Neural cell (in vitro differentiated cells): ENCODE measurements at regions not wholly inside any gene's neighbourhood (a gene's known extent, or its start where the extent isn't known, plus 50 kb on each side); places are given as distances from the start of the nearest gene placed in this dataset.

Experiments used
- EZH2 ChIP-seq: fragments of 200-600, 300-800 bp; shearing (Covaris generic), sonication (generic); IDR thresholded peaks from 2 replicates; pipeline ENCODE4 v1.6.1; 2014; ENCODE audit warnings: antibody characterized with exemption, low read length, borderline replicate concordance, mild to moderate bottlenecking; ENCODE audit not compliant: insufficient read depth, poor library complexity, severe bottlenecking
- MXI1 ChIP-seq: fragments of 450-650 bp; conservative IDR thresholded peaks from 2 replicates; pipeline ENCODE4 v1.6.1; 2014; ENCODE audit warnings: antibody characterized with exemption, mild to moderate bottlenecking; ENCODE audit not compliant: poor library complexity, severe bottlenecking
- SMC3 ChIP-seq: fragments of 450-650 bp; conservative IDR thresholded peaks from 2 replicates; pipeline ENCODE4 v1.6.1; 2014; ENCODE audit warnings: antibody characterized with exemption, mild to moderate bottlenecking, moderate library complexity; ENCODE audit not compliant: poor library complexity
- TAF1 ChIP-seq: IDR thresholded peaks from 2 replicates; pipeline ENCODE4 v1.6.1; 2012; ENCODE audit warnings: low read depth
- TF ChIP-seq, protein P1 (sequence below): fragments of 450-650 bp; IDR thresholded peaks from 2 replicates; pipeline ENCODE4 v1.5.1; 2014; ENCODE audit warnings: antibody characterized with exemption, mild to moderate bottlenecking, moderate library complexity; ENCODE audit not compliant: poor library complexity, severe bottlenecking

DNA sequence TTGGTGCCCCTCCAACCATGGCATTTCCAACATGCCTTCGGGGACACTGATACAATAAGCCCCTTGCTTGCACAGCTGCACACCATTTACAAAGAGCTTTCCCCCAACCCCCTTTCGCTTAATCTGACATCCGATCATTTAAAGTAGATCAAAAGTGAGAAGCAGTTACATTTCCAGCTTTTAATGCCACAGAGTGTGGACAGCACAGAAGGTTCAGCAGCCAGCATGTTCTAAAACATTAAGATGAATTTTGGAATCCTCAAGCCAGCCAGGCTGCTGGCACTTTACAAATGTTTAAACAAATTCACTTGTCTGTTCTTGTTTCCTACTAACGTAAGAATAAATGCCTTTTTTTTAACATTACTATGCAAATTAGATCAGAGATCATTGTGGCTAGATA is 284.4 kb upstream of the LDB2 start:
- TF ChIP-seq, protein P1, sequence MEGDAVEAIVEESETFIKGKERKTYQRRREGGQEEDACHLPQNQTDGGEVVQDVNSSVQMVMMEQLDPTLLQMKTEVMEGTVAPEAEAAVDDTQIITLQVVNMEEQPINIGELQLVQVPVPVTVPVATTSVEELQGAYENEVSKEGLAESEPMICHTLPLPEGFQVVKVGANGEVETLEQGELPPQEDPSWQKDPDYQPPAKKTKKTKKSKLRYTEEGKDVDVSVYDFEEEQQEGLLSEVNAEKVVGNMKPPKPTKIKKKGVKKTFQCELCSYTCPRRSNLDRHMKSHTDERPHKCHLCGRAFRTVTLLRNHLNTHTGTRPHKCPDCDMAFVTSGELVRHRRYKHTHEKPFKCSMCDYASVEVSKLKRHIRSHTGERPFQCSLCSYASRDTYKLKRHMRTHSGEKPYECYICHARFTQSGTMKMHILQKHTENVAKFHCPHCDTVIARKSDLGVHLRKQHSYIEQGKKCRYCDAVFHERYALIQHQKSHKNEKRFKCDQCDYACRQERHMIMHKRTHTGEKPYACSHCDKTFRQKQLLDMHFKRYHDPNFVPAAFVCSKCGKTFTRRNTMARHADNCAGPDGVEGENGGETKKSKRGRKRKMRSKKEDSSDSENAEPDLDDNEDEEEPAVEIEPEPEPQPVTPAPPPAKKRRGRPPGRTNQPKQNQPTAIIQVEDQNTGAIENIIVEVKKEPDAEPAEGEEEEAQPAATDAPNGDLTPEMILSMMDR: no peak
- TF ChIP-seq SMC3 (no peak), MXI1 (no peak), TAF1 (no peak), EZH2 (no peak)
